ENCODE measurements at regions not wholly inside any gene's neighbourhood (a gene's known extent, or its start where the extent isn't known, plus 50 kb on each side); places are given as distances from the start of the nearest gene placed in this dataset.

DNA sequence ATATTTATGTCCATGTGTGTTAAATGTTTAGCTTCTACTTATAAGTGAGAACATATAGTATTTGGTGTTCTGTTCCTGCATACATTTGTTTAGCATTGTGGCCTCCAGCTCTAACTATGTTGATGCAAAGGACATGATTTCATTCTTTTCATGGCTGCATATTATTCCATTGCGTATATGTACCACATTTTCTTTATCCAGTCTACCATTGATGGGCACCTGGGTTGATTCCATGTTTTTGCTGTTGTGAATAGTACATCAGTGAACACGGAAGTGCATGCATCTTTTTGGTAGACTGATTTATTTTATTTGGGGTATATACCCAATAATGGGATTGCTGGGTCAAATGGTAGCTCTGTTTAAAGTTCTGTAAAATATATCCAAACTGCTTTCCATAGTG lies 359.0 kb downstream of the SLCO4C1 start (continued):
- TF ChIP-seq, protein P1, sequence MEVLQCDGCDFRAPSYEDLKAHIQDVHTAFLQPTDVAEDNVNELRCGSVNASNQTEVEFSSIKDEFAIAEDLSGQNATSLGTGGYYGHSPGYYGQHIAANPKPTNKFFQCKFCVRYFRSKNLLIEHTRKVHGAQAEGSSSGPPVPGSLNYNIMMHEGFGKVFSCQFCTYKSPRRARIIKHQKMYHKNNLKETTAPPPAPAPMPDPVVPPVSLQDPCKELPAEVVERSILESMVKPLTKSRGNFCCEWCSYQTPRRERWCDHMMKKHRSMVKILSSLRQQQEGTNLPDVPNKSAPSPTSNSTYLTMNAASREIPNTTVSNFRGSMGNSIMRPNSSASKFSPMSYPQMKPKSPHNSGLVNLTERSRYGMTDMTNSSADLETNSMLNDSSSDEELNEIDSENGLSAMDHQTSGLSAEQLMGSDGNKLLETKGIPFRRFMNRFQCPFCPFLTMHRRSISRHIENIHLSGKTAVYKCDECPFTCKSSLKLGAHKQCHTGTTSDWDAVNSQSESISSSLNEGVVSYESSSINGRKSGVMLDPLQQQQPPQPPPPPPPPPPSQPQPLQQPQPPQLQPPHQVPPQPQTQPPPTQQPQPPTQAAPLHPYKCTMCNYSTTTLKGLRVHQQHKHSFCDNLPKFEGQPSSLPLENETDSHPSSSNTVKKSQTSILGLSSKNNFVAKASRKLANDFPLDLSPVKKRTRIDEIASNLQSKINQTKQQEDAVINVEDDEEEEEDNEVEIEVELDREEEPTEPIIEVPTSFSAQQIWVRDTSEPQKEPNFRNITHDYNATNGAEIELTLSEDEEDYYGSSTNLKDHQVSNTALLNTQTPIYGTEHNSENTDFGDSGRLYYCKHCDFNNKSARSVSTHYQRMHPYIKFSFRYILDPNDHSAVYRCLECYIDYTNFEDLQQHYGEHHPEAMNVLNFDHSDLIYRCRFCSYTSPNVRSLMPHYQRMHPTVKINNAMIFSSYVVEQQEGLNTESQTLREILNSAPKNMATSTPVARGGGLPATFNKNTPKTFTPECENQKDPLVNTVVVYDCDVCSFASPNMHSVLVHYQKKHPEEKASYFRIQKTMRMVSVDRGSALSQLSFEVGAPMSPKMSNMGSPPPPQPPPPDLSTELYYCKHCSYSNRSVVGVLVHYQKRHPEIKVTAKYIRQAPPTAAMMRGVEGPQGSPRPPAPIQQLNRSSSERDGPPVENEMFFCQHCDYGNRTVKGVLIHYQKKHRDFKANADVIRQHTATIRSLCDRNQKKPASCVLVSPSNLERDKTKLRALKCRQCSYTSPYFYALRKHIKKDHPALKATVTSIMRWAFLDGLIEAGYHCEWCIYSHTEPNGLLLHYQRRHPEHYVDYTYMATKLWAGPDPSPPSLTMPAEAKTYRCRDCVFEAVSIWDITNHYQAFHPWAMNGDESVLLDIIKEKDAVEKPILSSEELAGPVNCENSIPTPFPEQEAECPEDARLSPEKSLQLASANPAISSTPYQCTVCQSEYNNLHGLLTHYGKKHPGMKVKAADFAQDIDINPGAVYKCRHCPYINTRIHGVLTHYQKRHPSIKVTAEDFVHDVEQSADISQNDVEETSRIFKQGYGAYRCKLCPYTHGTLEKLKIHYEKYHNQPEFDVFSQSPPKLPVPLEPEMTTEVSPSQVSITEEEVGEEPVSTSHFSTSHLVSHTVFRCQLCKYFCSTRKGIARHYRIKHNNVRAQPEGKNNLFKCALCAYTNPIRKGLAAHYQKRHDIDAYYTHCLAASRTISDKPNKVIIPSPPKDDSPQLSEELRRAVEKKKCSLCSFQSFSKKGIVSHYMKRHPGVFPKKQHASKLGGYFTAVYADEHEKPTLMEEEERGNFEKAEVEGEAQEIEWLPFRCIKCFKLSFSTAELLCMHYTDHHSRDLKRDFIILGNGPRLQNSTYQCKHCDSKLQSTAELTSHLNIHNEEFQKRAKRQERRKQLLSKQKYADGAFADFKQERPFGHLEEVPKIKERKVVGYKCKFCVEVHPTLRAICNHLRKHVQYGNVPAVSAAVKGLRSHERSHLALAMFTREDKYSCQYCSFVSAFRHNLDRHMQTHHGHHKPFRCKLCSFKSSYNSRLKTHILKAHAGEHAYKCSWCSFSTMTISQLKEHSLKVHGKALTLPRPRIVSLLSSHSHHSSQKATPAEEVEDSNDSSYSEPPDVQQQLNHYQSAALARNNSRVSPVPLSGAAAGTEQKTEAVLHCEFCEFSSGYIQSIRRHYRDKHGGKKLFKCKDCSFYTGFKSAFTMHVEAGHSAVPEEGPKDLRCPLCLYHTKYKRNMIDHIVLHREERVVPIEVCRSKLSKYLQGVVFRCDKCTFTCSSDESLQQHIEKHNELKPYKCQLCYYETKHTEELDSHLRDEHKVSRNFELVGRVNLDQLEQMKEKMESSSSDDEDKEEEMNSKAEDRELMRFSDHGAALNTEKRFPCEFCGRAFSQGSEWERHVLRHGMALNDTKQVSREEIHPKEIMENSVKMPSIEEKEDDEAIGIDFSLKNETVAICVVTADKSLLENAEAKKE (CRISPR knock-in tag; IDR thresholded peaks at IDR 0.05): no peak
- TF ChIP-seq ZNF114 (CRISPR knock-in tag; IDR thresholded peaks at IDR 0.05) (no peak), NANOG (IDR thresholded peaks at IDR 0.05; ENCODE audit: borderline replicate concordance) (no peak), JUNB (IDR thresholded peaks at IDR 0.05; ENCODE audit: unreplicated experiment) (no peak), CREB1 (CRISPR knock-in tag; IDR thresholded peaks at IDR 0.05; ENCODE audit: low read depth) (no peak)
- TF ChIP-seq, protein P2, sequence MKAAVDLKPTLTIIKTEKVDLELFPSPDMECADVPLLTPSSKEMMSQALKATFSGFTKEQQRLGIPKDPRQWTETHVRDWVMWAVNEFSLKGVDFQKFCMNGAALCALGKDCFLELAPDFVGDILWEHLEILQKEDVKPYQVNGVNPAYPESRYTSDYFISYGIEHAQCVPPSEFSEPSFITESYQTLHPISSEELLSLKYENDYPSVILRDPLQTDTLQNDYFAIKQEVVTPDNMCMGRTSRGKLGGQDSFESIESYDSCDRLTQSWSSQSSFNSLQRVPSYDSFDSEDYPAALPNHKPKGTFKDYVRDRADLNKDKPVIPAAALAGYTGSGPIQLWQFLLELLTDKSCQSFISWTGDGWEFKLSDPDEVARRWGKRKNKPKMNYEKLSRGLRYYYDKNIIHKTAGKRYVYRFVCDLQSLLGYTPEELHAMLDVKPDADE (IDR thresholded peaks at IDR 0.05): no peak

DNA sequence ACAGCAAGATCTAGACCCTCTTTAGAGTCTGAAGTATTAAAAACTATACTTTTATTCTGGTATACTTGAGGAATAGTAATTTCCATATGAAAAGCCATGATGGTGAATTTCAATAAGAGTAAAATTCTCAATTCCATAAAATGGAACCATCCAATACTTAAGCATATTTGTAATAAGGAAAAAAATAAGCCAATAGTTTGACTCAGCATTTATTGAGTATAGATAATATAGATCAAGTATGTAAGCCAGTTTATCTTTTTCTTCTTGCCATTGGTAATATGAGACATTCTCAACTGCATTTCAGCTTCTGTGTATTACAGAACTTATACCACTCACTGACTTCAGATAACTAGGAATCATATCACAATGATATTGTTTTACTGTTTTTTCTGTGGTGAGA lies 361.0 kb downstream of the SLCO4C1 start:
- no peak overlapping the region for H3K4me3 Mint-ChIP-seq
- Histone ChIP-seq H3K27me3 (ENCODE audit: insufficient read depth) (no peaks in the 10 kb centered on the region), H3K4me2 (no peak overlapping the region), H2AFZ (no peak overlapping the region), H4K20me1 (replicated peaks; ENCODE audit: insufficient read depth) (no peaks in the 10 kb centered on the region), H3K4me1 (ENCODE audit: insufficient read depth) (no peaks in the 10 kb centered on the region), H3K4me3 (no peak overlapping the region), H3K27ac (ENCODE audit: low read depth) (no peak overlapping the region), H3K79me2 (replicated peaks; ENCODE audit: insufficient read depth) (no peaks in the 10 kb centered on the region), H3F3A (replicated peaks; ENCODE audit: low read depth) (no peaks in the 10 kb centered on the region), H3K9me2 (ENCODE audit: insufficient read depth) (no peaks in the 10 kb centered on the region), H3K36me3 (ENCODE audit: insufficient read depth) (no peaks in the 10 kb centered on the region)
- no peak for ATAC-seq
- no peaks in the 10 kb centered on the region for H3K4me1 Mint-ChIP-seq
- H3K27me3 Mint-ChIP-seq (ENCODE audit: insufficient read depth, low read depth, poor library complexity): peaks cover 2% of the 10 kb centered on the region
- no peak for DNase-seq (ENCODE audit: low spot score)
- no peak overlapping the region for H3K27ac Mint-ChIP-seq
- no peaks in the 10 kb centered on the region for H3K9me3 Mint-ChIP-seq
- H3K36me3 Mint-ChIP-seq (ENCODE audit: low read depth): no peaks in the 10 kb centered on the region
- no peak for TF ChIP-seq ZNF331 (CRISPR knock-in tag; IDR thresholded peaks at IDR 0.05; ENCODE audit: low read depth)
- TF ChIP-seq, protein P1 (CRISPR knock-in tag; IDR thresholded peaks at IDR 0.05): no peak
- TF ChIP-seq, protein P3, sequence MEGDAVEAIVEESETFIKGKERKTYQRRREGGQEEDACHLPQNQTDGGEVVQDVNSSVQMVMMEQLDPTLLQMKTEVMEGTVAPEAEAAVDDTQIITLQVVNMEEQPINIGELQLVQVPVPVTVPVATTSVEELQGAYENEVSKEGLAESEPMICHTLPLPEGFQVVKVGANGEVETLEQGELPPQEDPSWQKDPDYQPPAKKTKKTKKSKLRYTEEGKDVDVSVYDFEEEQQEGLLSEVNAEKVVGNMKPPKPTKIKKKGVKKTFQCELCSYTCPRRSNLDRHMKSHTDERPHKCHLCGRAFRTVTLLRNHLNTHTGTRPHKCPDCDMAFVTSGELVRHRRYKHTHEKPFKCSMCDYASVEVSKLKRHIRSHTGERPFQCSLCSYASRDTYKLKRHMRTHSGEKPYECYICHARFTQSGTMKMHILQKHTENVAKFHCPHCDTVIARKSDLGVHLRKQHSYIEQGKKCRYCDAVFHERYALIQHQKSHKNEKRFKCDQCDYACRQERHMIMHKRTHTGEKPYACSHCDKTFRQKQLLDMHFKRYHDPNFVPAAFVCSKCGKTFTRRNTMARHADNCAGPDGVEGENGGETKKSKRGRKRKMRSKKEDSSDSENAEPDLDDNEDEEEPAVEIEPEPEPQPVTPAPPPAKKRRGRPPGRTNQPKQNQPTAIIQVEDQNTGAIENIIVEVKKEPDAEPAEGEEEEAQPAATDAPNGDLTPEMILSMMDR (conservative IDR thresholded peaks at IDR 0.05; ENCODE audit: low read depth in 2 of 2): no peak
